GM19035 (cell line): ENCODE measurements at regions not wholly inside any gene's neighbourhood (a gene's known extent, or its start where the extent isn't known, plus 50 kb on each side); places are given as distances from the start of the nearest gene placed in this dataset.
"Not testable (repeated sequence)": the region's sequence is repeated elsewhere in the genome, so short reads cannot be mapped to it uniquely, and the experiment has no call there.

Experiments
- ATAC-seq: cut with Tn5 transposase; IDR thresholded peaks from one replicate; pipeline ENCODE4 v1.9.1; 2021; ENCODE audit not compliant: unreplicated experiment

DNA sequence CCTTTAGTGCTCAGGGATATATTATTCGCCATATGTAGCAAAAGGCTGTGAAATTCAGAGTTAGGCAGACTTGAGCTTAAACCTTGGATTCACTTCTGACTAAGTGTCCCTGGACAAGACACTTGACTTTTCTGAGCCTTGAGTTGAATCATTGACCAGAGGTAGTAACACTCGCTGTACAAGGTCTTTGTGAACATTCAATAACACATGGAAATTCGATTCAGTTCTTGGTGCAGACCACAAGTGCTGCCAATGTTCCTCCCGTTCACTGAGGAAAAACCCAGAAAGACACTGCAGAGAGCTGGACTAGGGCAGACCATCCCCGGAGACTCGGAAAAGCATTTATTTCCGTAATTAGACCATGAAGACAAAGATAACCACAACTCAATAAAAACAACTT, 901.4 kb downstream of the AACS start:
- ATAC-seq, result no peak

DNA sequence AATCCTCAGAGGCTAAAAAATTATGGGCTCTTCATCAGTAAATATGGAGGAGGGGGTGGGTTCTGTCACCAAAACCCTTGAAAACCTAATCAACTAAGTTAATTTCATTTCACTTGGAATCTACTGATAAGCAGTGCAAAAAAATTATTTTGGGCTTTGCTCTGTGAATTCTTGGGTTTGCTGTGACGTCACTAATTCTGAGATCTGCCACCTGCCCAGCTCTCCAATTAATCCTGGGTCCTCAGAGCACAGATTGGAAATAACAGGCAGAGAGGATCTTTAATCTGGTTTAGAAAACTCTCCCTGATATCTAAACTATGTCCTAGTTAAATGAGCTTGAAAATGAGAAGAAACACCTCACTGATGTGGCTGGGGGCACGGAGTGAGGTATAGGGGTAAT, 903.2 kb downstream of the AACS start:
- ATAC-seq, result no peak

DNA sequence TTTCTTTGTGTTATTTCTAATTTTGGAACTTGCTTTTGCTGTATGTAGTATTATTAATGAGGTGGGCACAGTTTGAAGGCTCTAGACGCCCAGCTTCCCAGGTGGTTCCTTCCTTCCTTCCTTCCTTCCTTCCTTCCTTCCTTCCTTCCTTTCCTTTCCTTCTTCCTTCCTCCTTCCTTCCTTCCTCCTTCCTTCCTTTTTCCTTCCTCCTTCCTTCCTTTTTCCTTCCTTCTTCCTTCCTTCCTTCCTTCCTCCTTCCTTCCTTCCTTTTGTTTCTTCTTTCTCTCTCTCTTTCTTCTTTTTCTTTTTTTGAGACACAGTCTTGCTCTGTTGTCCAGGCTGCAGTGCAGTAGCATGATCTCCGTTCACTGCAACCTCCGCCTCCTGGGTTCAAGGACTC, 906.7 kb downstream of the AACS start:
- ATAC-seq, result no peak

DNA sequence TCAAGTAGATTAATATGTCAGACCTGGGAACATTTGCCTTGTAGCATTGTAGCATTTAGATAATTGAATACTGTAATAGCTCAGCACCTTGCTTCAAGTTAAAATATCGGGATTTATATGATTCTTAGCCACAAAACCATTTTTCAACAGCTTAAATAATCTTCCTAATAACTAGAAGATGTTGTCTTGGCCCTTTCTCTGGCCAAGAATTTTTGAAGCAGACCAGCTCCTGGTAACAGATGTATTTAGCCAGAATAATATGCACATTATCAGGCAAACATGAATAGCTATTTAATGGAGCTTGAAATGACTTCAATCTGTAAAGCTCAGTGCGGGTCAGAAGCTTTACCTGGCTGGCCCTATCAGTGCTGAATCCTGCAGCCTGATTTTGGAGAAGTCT, 913.1 kb downstream of the AACS start:
- ATAC-seq, result no peak

DNA sequence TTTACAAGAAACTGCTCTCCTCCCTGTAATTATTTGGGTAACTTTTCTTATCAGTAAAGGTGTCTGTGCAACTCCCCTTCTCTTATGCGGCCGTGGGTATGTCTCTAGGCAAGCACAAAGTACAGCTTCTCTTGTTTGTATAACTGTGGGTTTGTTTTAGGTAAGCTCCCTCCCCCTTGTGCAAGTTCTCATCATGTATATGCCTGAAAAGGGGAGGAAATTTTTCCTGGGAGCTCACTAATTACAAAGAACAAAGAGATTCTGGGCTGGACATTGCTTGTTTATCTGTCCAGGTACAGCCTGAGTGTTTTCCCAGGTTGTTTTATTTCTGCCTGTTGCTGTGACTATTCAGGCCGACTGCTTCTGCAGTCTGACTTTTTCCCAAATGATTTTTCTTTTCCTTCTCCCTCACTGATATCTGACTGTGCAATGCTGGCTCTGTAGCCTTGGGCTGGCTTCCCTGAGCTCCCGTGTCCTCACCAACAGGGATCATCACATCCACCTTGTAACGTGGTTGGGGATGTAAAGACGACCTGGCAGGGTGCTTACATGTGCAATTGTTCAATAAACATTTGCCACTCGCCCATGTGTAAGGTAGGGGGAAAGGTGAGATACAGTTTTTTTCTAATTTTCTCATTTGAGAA, 916.5 kb downstream of the AACS start:
- ATAC-seq, result no peak

DNA sequence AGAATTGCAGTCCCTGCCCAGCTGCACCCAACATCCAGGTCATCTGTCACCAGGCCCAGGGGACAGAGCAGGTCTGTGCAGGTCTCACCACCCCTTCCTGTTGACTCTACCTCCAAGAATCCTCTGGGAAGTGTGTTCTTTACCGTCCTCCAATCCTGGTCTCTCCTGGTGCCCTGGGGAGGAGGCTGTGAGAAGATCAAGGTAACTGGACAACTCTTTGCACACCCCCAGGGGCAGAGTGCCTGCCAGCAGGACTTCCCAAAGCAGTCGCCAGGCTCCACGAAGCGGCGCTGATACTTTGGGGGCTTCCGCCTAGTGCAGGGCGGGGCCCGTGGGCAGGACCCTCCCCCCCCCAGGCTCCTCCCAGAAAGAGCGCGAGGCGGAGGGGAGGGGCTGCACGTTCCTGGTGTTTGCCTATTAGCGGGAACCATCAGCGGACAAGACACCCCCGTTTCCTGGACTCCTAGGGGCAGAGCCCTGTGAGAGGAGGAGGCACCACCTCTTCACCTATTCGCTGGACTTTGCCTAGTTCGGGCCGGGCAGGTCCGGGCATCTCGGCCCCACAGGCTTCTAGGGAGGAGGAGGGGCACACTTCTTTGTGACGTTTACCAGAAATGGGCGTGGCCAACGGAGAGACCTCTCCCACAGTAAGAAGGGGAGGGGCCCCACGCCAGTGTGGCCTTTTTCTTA, 918.0 kb downstream of the AACS start:
- ATAC-seq, result no peak

DNA sequence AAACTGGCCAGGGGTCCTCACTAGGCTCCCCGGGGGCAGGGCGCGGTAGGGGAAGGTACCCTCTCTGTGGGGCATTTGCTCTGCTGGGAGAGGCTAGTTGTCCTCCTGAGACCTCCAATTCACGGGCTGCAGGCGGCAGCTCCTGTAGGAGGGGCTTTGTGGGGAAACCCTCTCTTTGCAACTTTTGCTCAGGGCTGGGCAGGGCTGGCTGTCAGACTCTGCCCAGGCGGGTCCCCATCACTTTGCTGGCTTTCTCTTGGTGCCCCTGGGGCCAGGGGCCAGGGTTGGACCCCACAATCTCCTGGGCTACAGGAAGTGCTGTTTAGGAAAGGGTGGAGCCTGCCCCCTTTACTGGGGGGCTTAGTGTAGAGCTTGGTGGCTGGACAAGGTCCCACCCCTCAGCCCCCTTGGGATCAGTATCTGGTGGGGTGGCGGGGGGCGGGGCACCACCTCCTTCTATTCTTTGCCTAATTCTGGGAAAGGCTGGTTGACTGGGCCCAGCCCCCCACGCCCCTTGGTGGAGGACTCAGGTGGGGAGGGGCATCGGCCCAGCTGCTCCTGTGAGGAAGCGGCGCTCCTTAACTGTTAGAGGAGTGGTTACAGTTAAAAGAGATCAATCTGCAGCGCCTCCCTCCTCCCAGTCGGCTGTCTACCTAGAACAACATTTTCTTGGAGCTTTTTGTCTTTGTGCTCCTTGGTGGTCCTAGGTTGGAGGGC, 918.7 kb downstream of the AACS start:
- ATAC-seq, result no peak

DNA sequence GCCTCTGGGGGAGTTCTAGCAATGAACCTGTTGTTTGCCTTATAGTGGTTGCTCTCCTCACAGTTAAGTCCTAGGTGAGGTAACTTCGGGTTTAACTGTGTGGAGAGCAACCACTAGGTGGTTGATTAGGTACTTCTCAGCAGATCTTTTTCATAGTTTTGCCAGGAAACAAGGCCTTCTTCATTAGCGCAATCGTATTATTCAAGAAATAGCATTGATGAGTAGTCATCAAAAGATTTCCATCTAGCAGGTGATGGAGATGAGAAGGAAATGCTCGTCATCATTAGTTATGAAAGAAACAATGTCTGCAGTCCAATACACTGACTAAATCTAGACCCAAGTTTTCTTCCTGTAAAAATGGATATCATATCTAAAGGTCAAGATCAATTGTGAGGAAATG, 923.3 kb downstream of the AACS start:
- ATAC-seq, result no peak

DNA sequence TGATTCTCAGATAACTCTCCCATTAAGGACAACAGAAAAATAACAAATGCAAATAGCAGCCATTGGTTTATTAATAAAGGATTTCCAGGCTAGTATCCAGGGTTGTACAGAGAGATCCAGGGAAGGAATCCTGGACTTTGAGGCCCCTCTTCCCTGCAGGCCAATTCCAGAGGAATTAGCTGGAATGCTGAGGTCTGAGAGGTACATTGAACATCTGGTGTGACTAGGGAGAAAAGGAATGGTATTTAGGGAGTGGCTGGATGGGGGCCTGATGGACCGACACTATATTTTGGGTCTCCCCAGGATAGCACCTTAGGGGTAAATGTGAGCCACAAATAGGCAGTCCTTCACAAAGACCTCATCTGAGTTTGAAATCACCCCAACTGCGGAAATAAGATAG, 924.5 kb downstream of the AACS start:
- ATAC-seq, result no peak

DNA sequence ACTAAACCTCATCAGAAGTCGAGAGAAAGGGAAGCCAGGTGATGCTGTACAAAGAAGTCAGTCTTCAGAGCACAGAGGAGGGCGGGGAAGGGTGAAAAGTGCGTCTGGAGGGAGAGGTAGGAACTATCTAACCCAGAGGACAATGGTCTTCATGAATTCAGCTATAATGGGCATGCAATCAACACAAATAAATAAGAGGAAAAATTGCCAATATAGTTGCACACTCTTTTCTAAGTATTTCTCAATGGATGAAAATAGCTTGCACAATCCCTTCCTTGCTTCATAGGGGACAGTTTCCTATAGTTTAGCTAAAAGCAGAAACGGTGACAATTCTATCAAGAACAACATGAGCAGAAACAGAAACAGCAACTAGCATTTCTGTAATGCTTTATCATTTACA, 931.2 kb downstream of the AACS start:
- no peak for ATAC-seq

DNA sequence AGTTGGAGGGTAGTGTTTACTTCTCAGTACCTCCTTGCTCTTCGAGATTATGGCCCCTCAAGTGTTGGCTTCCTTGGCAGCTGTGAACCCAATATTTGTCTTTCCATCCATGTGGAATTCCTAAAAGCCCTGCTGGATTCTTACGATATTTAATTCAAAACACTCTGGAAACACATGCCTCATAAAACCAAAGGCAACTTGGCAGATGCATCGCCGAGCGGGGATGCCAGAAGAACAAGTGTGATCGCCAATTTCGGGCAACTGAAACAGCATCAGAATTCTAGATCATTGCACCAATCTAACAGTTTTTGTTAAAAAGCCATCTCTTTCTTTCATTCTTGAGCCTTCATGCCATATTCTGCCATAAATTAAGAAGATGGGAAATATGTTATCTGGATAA, 934.4 kb downstream of the AACS start:
- no peak for ATAC-seq

DNA sequence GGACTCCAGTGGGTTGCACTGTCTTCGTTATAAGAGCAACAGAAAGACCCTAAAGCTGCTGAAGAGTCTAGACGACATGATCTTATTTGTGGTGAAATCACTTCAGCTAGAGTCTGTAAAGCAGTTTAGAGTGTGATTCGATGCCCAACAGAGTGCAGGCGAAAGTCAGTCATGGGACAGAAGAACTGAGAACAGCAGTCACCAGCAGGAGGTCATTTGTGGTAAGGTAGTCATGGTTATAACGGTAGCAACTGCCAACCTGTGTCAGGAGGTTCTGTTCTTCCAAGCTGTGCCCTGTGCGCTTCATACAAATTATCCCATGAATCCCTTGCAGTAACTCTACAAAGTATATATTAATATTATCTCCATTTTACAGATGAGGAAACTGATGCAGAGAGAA, 954.1 kb downstream of the AACS start:
- no peak for ATAC-seq

DNA sequence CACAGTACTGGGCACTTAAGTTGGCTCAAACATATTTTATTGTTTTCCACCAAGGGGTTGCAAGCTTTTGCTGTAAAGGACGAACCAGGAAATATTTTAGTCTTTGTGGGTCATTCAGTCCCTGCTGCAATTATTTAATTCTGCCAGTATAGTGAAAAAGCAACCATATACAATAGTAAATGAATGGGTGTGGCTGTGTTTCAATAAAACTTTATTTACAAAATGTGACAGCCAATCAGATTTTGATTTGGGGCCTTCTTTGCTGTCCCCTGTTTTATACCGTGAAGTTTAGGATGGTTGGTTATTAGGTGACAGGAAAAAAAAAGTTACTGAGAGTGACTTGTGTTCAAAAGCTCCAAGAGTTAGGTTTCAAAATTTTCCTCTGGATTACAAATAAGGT, 956.4 kb downstream of the AACS start:
- ATAC-seq, result no peak

DNA sequence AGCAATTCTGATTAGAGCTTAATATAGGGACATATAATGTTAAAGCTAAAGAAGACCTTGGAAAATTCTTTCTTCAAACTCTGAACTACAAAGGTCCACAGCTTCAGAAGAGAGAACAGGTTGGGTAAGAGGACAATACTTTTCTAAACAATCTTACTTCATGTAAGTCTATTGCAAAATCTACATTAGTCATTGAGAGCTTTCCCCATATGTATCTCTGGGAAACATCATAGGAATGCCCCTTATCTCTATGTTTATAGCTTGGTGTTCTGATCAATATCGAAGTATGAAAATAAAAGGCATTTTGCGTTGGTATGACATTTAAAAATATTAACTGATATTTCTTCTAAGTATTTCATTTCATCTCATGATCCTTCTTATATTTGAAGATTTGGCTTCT, 962.6 kb downstream of the AACS start:
- ATAC-seq, result no peak

DNA sequence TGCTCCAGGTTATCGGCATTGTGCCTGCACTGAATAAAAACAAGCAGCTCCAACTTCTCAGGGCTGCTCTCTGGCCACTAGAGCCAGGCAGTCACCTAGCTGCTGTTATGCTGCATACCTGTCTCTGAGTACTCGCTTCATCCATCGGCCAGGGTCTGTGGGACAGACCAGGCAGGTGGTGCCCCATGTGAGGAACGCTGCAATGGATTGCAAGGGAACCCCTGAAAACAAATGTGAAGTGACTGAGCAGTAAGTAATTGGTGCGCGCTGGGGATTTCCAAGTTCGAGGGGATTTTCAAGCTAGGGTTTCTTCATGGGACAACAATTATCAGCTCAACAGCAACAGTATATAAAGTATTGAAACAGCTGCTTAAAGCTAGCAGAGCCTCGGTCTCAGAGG, 965.3 kb downstream of the AACS start:
- ATAC-seq, result no peak

DNA sequence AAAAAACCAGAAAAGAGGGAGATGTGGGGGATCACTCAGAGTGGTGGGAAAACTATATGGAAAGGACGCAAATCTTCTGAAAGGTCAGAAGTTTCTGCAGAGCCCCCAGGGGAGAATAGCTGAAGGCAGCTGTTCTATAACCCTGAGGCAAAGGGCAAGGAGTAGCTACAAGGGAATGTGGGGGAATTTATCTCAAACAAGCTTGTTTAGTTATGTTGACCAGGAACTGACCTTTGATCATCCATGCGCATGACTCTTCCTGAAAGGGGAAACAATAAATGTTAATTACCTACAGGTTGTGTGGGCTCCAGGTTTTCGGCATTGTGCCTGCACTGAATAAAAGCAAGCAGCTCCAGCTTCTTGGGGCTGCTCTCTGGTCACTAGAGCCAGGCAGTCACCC, 968.5 kb downstream of the AACS start:
- no peak for ATAC-seq

DNA sequence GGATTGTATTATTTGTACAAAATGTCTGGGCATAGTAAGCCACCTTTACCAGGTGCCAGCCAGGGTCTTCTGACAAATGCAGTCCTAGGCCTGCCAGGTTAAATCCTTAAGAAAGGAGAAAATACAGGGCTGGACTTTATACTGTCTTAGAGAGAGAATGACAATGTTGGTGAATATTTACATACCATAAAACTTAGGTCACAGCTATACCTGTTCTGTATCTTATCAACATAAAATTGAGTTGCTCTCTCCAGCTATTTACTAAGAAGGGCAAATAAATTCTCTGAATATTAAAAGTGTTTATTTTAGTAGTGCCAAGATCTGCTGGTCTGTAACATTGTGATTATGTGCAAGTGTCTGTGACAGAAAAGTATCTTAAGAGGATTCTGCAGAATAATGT, 971.1 kb downstream of the AACS start:
- ATAC-seq, result no peak

DNA sequence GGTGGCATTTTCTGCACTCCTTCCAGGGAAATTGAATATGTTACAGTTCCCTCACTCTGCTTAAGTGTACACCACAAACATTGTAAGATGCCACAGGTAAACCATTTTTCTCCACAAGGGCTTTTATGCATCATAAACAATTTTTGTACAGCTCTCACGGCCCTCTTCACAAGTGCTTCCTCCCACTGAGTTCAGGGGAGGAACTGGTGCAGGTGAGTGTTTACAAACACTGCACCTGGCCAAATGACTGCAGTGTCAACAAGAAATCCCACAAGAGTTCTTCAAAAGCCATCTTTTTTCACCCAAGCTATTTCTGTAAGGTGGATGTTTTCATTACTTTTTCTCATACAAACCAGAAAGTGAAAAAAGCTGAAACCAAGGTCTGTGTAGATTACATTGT, 973.2 kb downstream of the AACS start:
- ATAC-seq, result no peak

DNA sequence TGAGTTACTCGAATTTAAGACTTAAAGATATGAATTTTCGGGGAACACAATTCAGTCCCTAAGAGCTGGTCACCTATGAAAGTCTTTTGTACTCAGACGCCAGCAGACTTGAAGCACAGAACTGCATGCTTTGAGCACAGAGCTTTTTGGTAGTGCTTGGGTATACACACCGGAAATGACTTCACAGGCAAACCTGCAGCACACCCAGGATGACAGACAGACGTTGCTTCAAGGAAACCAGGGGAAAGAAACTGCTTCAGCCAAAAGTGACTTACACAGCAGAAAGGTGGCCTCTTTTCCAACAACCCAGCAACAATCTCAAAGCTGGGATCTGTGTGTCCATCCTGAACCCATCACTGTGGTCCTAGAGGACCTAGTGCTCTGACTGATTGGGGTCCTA, 975.1 kb downstream of the AACS start:
- ATAC-seq, result no peak

DNA sequence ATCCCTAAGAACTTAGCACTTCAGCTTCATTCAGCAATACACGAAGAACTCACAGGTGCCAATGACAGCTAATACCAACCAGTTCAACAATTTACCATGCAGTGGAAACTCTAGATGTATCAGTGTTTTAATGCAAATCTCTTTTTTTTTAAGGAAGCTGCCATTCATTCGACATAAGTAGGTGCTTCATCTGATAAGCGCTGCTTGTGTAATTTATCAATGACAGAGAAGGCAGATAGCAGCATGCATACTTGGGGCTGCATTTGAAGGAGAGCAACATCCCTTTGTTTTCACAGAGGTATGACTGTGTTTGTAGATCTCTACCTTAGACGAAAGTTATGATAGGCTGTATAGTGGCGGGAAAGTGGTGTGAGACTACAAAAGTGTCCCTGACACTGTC, 977.1 kb downstream of the AACS start:
- ATAC-seq, result no peak

DNA sequence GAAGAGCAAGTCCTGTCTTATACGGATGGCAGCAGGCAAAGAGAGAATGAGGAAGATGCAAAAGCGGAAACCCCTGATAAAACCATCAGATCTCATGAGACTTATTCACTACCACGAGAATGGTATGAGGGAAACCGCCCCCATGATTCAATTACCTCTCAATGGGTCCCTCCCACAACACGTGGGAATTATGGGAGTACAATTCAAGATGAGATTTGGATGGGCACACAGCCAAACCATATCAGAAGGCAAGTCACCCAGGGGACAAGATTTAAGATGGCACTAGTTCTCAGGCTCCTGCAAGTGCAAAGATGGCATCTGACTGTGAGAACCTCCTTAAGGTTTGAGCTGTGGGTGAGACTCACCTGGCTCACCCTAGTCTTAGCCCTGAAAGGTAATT, 984.3 kb downstream of the AACS start:
- ATAC-seq, result not testable (repeated sequence)

DNA sequence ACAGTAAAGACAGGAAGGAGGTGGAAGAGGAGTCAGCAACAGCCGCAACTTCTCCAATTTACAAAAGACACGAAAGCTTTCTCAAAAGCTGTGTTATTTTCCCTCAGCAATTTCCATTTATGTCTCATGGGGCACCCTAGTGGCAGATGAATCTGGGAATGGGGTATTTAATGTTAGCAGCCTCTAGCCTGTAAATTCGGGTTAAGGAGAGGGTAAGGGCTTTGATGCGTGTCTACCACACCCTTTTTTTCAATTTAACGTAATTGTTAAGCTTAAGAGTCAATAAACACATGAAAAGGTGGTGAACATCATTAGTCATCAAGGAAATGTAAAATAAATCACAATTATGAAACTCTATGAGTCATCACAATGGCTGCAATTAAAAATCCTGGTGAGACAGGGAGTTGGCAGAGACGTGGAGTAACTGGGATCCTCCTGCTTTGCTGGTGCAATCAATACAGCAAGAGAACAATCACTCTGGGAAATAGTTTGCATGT, 986.4 kb downstream of the AACS start:
- ATAC-seq, result no peak
